ENCODE measurements at regions not wholly inside any gene's neighbourhood (a gene's known extent, or its start where the extent isn't known, plus 50 kb on each side); places are given as distances from the start of the nearest gene placed in this dataset.

DNA sequence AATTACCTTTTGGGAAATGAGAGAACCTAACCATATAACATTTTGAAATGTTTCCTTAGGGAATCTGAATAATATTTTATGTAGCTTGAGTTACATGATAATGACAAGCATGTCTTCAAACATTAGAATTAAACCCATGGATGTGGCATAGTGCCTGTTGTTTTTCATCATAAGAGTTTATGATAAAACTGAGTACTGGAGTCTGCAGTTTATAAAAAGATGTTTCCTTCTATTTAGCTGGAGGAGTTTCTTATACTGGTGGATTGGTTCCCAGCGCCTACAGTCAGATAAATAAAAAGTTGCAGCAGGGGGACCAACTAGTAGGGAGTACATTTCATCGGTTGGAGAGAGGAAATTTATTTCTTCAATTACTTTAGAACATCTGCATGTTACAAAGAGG, 70.1 kb upstream of the PCDH18 start:
- Histone ChIP-seq H2BK120ac (ENCODE audit: low read depth, low read length) (no peak overlapping the region), H3K56ac (ENCODE audit: extremely low read depth, insufficient read depth, low read length) (no peak overlapping the region), H3K18ac (ENCODE audit: low read depth, low read length) (no peak overlapping the region), H3K9me3 (ENCODE audit: control insufficient read depth, insufficient read depth, low read length) (no peaks in the 10 kb centered on the region), H3K23ac (ENCODE audit: low read depth, low read length) (no peak overlapping the region), H4K8ac (ENCODE audit: low read depth in 2 of 2, low read length in 2 of 2) (no peak overlapping the region), H2AK9ac (replicated peaks; ENCODE audit: low read depth, low read length, poor library complexity) (no peak overlapping the region), H4K91ac (ENCODE audit: insufficient read depth, low read depth, low read length) (no peak overlapping the region), H3K27ac (ENCODE audit: insufficient read depth, low read length) (no peak overlapping the region), H3K4me2 (ENCODE audit: low read depth, low read length) (no peak overlapping the region), H3K9ac (ENCODE audit: low read depth, low read length) (no peak overlapping the region), H3K9me1 (ENCODE audit: insufficient read depth, low read length) (no peaks in the 10 kb centered on the region), H3K4me3 (ENCODE audit: insufficient read depth, low read depth, low read length) (no peak overlapping the region), H3K4me1 (ENCODE audit: control insufficient read depth, insufficient read depth, low read length) (peaks cover 2% of the 10 kb centered on the region; the same call in 1 of the 2 replicates), H3K36me3 (ENCODE audit: control insufficient read depth, insufficient read depth, low read length) (no peaks in the 10 kb centered on the region), H3K27me3 (ENCODE audit: control insufficient read depth, insufficient read depth, low read length) (no peaks in the 10 kb centered on the region), H2BK5ac (ENCODE audit: low read depth, low read length, poor library complexity, severe bottlenecking) (no peak overlapping the region), H2AK5ac (ENCODE audit: low read depth, low read length) (no peak overlapping the region), H2AFZ (replicated peaks; ENCODE audit: low read length, poor library complexity) (no peak overlapping the region), H3K79me1 (ENCODE audit: low read depth in 1 of 2, low read length in 2 of 2) (no peaks in the 10 kb centered on the region), H2BK15ac (ENCODE audit: low read depth, low read length) (no peak overlapping the region), H2BK20ac (ENCODE audit: low read depth, low read length) (0 out of 2 replicates have a peak overlapping the region, but pooled peaks have one; percentile 52), H4K20me1 (ENCODE audit: insufficient read depth, low read length) (no peaks in the 10 kb centered on the region), H4K5ac (ENCODE audit: low read depth, low read length) (no peak overlapping the region), H3K4ac (ENCODE audit: low read depth, low read length) (no peak overlapping the region), H3K14ac (replicated peaks; ENCODE audit: low read depth, low read length) (no peak overlapping the region)
- CTCF ChIA-PET, result no interaction called here
- no peak for DNase-seq
- in situ Hi-C loops (cut with MboI; ENCODE audit: low sequenced_read_pairs) (no loop called here), intact Hi-C loops (cut with micrococcal nuclease) (no loop called here), dilution Hi-C loops (cut with HindIII; ENCODE audit: low sequenced_read_pairs, unreplicated experiment) (no loop called here)
- no CpG with 5 or more reads among the region's 2 CpGs for WGBS, 2 experiments (ENCODE audit: extremely low coverage in 2 of 2, insufficient read length in 1 of 2)
- TF ChIP-seq MXI1 (IDR thresholded peaks at IDR 0.05; ENCODE audit: borderline replicate concordance, low read depth, low read length) (no peak), POLR2A (IDR thresholded peaks at IDR 0.05; ENCODE audit: low read depth, low read length) (no peak), MAZ (IDR thresholded peaks at IDR 0.05; ENCODE audit: borderline replicate concordance, low read depth, low read length) (no peak)
- TF ChIP-seq, protein P1, sequence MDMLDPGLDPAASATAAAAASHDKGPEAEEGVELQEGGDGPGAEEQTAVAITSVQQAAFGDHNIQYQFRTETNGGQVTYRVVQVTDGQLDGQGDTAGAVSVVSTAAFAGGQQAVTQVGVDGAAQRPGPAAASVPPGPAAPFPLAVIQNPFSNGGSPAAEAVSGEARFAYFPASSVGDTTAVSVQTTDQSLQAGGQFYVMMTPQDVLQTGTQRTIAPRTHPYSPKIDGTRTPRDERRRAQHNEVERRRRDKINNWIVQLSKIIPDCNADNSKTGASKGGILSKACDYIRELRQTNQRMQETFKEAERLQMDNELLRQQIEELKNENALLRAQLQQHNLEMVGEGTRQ (IDR thresholded peaks at IDR 0.05; ENCODE audit: low read depth, low read length), result no peak
- POLR2A ChIA-PET (ENCODE audit: unreplicated experiment), result interaction anchor here (2.1 kb wide), 1 partner anchor 70 kb away, joined by 6 read pairs; the partner anchor contains the start of gene PCDH18
- ATAC-seq (ENCODE audit: low read depth), result 0 out of 2 replicates have a peak, but pooled peaks have one; percentile 37
- BruUV-seq (replicated peaks), result no TSS peak

Measured in IMR-90 (cell line).